ENCODE measurements at regions not wholly inside any gene's neighbourhood (a gene's known extent, or its start where the extent isn't known, plus 50 kb on each side); places are given as distances from the start of the nearest gene placed in this dataset.

- H3K27ac ChIP-seq, result no peak overlapping the region
- H3K9me3 ChIP-seq, result no peaks in the 10 kb centered on the region
- H3K36me3 ChIP-seq, result no peaks in the 10 kb centered on the region
- DNase-seq, result no peak
- TF ChIP-seq, protein P1, sequence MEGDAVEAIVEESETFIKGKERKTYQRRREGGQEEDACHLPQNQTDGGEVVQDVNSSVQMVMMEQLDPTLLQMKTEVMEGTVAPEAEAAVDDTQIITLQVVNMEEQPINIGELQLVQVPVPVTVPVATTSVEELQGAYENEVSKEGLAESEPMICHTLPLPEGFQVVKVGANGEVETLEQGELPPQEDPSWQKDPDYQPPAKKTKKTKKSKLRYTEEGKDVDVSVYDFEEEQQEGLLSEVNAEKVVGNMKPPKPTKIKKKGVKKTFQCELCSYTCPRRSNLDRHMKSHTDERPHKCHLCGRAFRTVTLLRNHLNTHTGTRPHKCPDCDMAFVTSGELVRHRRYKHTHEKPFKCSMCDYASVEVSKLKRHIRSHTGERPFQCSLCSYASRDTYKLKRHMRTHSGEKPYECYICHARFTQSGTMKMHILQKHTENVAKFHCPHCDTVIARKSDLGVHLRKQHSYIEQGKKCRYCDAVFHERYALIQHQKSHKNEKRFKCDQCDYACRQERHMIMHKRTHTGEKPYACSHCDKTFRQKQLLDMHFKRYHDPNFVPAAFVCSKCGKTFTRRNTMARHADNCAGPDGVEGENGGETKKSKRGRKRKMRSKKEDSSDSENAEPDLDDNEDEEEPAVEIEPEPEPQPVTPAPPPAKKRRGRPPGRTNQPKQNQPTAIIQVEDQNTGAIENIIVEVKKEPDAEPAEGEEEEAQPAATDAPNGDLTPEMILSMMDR (IDR thresholded peaks at IDR 0.05 in 8 of 11, conservative IDR thresholded peaks at IDR 0.05 in 3 of 11), result no peak
- TF ChIP-seq POLR2A (IDR thresholded peaks at IDR 0.05) (no peak), POLR2AphosphoS5 (IDR thresholded peaks at IDR 0.05) (no peak)
- 79 to 94% (median 88%) methylated on average over 3 to 5 of the region's 5 CpGs for WGBS, 5 donors
- intact Hi-C loops (cut with DNase I; ENCODE audit: low total_unique reads), result no loop called here
- H3K4me1 ChIP-seq, result no peaks in the 10 kb centered on the region
- H3K4me3 ChIP-seq, result no peak overlapping the region
- no peaks in the 10 kb centered on the region for H3K27me3 ChIP-seq (replicated peaks in 1 of 7)
Measured at GRCh38 chr11:15885854-15886253, 470.5 kb downstream of the SOX6 start.

DNA sequence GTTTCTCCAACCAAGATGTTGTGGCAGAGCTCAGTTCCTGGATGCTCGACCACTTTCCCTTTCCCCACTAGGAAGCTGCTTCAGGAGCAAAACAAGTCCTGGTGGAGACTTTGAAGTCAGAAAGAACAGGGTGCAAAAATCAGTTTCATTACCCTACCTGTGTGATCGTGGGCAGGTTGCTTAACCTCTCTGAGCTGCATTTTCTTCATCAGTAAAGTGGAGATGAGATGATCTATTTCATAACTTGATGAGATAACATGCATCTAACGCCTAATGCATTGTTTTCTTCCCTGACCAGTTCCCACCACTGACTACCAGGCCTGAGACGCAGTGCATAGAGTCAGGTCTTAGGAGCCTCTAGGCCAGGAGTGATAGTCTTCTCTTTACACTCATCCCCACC lies 470.0 kb downstream of the SOX6 start:
- no peaks in the 10 kb centered on the region for H3K4me1 ChIP-seq
- TF ChIP-seq, protein P1 (IDR thresholded peaks at IDR 0.05 in 8 of 11, conservative IDR thresholded peaks at IDR 0.05 in 3 of 11), result no peak
- TF ChIP-seq POLR2A (IDR thresholded peaks at IDR 0.05), result no peak
- TF ChIP-seq POLR2AphosphoS5 (IDR thresholded peaks at IDR 0.05), result no peak
- intact Hi-C loops (cut with DNase I; ENCODE audit: low total_unique reads), result no loop called here
- H3K36me3 ChIP-seq, result no peaks in the 10 kb centered on the region
- H3K4me3 ChIP-seq, result no peak overlapping the region
- DNase-seq, result no peak
- no peak overlapping the region for H3K27ac ChIP-seq
- WGBS, 5 donors, result 65 to 83% (median 77%) methylated on average over 4 of the region's 4 CpGs
- H3K9me3 ChIP-seq, result no peaks in the 10 kb centered on the region
- no peaks in the 10 kb centered on the region for H3K27me3 ChIP-seq (replicated peaks in 1 of 7)

DNA sequence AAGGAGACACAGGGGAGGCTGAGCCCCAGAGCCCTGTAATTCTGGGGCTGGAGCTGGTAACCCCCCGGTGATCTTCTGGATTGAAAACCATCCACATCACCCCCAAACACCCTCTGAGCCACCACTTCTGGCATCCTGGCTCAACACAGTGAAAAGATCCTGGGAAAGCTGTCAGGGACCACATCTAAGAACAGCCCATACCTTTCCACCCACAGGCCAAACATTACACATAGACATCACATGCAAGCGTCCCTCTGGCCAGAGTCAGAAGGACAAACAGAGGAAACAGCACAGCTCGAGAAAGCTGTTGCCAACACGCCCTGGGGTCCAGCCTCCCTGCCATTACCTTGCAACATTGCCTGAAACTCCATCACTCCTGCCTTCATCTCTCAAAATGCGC lies 469.5 kb downstream of the SOX6 start:
- no peaks in the 10 kb centered on the region for H3K27me3 ChIP-seq (replicated peaks in 1 of 7)
- 78 to 92% (median 86%) methylated on average over 5 of the region's 5 CpGs for WGBS, 5 donors
- no peaks in the 10 kb centered on the region for H3K9me3 ChIP-seq
- TF ChIP-seq POLR2AphosphoS5 (IDR thresholded peaks at IDR 0.05), result no peak
- TF ChIP-seq, protein P1 (IDR thresholded peaks at IDR 0.05 in 8 of 11, conservative IDR thresholded peaks at IDR 0.05 in 3 of 11), result no peak
- no peak for TF ChIP-seq POLR2A (IDR thresholded peaks at IDR 0.05)
- no peak overlapping the region for H3K27ac ChIP-seq
- no peaks in the 10 kb centered on the region for H3K4me1 ChIP-seq
- DNase-seq, result no peak
- no peaks in the 10 kb centered on the region for H3K36me3 ChIP-seq
- intact Hi-C loops (cut with DNase I; ENCODE audit: low total_unique reads), result no loop called here
- H3K4me3 ChIP-seq, result no peak overlapping the region

DNA sequence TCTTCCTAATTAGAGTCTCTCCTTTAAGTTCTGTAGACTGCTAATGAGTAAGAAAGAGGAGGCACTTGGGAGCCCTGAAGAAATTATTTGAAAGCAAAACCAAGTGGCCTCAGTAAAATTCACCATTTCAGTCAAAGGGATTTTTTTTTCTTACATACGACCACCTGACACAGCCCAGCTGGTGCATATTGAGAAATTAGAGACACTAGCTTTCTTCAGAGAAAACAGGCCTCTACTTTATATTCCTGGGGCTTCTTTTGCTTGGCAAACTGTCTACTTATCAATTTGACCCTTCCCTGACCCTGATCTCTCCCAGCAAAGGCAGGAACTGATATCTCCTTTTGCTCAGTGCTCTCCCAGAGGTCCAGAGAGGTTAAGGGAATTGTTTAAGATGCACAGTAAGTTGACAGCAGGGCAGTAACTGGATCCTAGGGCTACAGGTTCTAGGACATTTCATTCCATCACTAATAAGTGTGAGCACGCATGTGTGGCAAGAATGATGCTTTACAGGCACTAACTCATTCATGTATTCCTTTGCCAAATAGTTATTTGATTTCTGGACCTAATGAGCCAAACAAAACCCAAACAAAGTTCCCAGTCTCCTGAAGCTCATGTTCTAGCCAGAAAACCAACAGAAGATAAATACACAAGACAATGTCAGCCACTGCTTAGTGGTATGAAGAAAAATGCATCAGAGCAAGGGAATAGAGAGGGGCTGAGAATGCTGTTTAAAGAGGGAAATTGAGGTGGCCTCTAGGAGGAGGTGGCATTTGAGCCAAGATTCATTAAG lies 467.6 kb downstream of the SOX6 start:
- TF ChIP-seq POLR2AphosphoS5 (IDR thresholded peaks at IDR 0.05) (no peak), POLR2A (IDR thresholded peaks at IDR 0.05) (no peak)
- TF ChIP-seq, protein P1 (IDR thresholded peaks at IDR 0.05 in 8 of 11, conservative IDR thresholded peaks at IDR 0.05 in 3 of 11), result no peak
- H3K36me3 ChIP-seq, result no peaks in the 10 kb centered on the region
- H3K4me3 ChIP-seq, result no peak overlapping the region
- intact Hi-C loops (cut with DNase I; ENCODE audit: low total_unique reads), result no loop called here
- H3K4me1 ChIP-seq, result no peaks in the 10 kb centered on the region
- DNase-seq, result no peak
- WGBS, 5 donors, result 61 to 83% (median 68%) methylated on average over 2 of the region's 2 CpGs
- no peaks in the 10 kb centered on the region for H3K27me3 ChIP-seq (replicated peaks in 1 of 7)
- no peaks in the 10 kb centered on the region for H3K9me3 ChIP-seq
- no peak overlapping the region for H3K27ac ChIP-seq
